Thyroid gland (tissue), 4 donors: ENCODE measurements at regions not wholly inside any gene's neighbourhood (a gene's known extent, or its start where the extent isn't known, plus 50 kb on each side); places are given as distances from the start of the nearest gene placed in this dataset.

Experiments
- DNase-seq, 2 donors: peaks; one replicate each; pipeline ENCODE4 v3.0.0-alpha.2; 2019
- H3K27ac ChIP-seq, 3 donors: fragments of 200-600 bp; sonication (generic); 1 replicate in 2 of 3; 2 replicates in 1 of 3; pipeline ENCODE4 v1.5.1; 2016 to 2019; ENCODE audit warnings: mild to moderate bottlenecking in 1 of 3, moderate library complexity in 1 of 3
- H3K27me3 ChIP-seq: fragments of 200-600 bp; sonication (generic); one replicate; pipeline ENCODE4 v1.5.1; 2019
- H3K36me3 ChIP-seq, 2 donors: fragments of 200-600 bp; sonication (generic); one replicate each; pipeline ENCODE4 v1.5.1; 2016 to 2019
- H3K4me1 ChIP-seq, 2 donors: fragments of 200-600 bp; sonication (generic); one replicate each; pipeline ENCODE4 v1.5.1; 2017 to 2019
- H3K4me3 ChIP-seq, 3 donors: fragments of 200-600 bp; sonication (generic); replicated peaks in 1 of 3; 1 replicate in 2 of 3; 2 replicates in 1 of 3; pipeline ENCODE4 v1.5.1; 2016; ENCODE audit warnings: mild to moderate bottlenecking in 1 of 3
- H3K9me3 ChIP-seq: fragments of 200-600 bp; sonication (generic); one replicate; pipeline ENCODE4 v1.5.1; 2017
- POLR2A ChIP-seq, 2 donors: fragments of 450-650 bp; IDR thresholded peaks; one replicate each; pipeline ENCODE4 v1.6.1; 2017; ENCODE audit warnings: antibody characterized with exemption in 2 of 2, mild to moderate bottlenecking in 2 of 2, moderate library complexity in 1 of 2
- WGBS, 2 donors: methylation state at CpG; one replicate each; pipeline ENCODE4 v1.1.5; 2017; 5-methylcytosine and 5-hydroxymethylcytosine counted together
- intact Hi-C: fragments of 100-400 bp; cut with DNase I; formaldehyde crosslinking; loops from one replicate; pipeline ENCODE4 v1.15.1; 2023
- TF ChIP-seq, protein P1 (sequence below), 6 experiments: fragments of 200-600 bp in 3 of 6; fragments of 450-650 bp in 3 of 6; sonication (generic) in 3 of 6; IDR thresholded peaks; one replicate each; pipeline ENCODE4 v1.5.1; 2016 to 2019; ENCODE audit warnings: antibody characterized with exemption in 6 of 6, mild to moderate bottlenecking in 2 of 6, inconsistent platforms in 1 of 6, moderate library complexity in 1 of 6

DNA sequence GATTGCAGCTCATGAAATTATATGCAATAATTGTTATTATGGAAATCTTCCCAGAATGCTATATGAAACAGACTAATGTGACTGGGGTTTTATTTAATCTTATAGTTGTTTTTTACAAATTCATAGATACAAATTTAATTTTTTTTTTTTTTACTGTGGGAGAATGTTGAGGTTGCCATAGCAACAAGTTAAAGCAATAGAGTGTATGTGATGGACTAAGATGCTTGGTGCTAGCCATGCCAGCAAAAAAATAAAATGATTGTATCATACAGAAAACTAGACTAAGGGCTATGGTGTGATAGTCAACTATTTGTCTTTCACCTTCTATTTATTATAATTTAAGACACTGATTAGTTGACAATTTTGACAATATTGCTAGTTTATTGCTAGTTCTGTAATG lies 163.2 kb upstream of the BLID start:
- DNase-seq: no peak
- H3K4me3 ChIP-seq: no peak overlapping the region
- H3K27me3 ChIP-seq: no peaks in the 10 kb centered on the region
- TF ChIP-seq, protein P1, sequence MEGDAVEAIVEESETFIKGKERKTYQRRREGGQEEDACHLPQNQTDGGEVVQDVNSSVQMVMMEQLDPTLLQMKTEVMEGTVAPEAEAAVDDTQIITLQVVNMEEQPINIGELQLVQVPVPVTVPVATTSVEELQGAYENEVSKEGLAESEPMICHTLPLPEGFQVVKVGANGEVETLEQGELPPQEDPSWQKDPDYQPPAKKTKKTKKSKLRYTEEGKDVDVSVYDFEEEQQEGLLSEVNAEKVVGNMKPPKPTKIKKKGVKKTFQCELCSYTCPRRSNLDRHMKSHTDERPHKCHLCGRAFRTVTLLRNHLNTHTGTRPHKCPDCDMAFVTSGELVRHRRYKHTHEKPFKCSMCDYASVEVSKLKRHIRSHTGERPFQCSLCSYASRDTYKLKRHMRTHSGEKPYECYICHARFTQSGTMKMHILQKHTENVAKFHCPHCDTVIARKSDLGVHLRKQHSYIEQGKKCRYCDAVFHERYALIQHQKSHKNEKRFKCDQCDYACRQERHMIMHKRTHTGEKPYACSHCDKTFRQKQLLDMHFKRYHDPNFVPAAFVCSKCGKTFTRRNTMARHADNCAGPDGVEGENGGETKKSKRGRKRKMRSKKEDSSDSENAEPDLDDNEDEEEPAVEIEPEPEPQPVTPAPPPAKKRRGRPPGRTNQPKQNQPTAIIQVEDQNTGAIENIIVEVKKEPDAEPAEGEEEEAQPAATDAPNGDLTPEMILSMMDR (IDR thresholded peaks at IDR 0.05): no peak
- no peak overlapping the region for H3K27ac ChIP-seq
- H3K4me1 ChIP-seq: peaks cover 0 to under 1% of the 10 kb centered on the region in 2 donors
- H3K36me3 ChIP-seq: no peaks in the 10 kb centered on the region
- intact Hi-C loops: no loop called here
- H3K9me3 ChIP-seq: no peaks in the 10 kb centered on the region

DNA sequence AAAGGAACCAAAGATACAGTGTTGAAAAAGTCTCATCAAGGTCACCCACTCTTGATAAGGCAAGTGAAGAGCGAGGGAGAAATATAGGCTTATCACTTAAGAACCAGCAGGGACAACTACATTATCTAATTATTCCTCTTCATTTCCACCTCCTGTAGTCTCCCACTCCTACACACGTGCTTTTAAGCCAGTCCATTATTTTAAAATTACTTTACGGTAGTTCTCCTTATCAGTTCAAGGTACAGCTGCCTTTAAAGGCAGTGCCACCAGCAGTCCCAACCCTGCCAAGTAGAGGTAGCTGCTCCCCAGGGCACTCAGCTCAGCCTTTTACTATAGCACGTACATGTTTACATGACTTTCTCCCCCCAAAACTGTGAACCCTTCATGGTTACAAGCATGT lies 161.5 kb upstream of the BLID start:
- H3K9me3 ChIP-seq: no peaks in the 10 kb centered on the region
- TF ChIP-seq, protein P1 (IDR thresholded peaks at IDR 0.05): no peak
- TF ChIP-seq POLR2A (IDR thresholded peaks at IDR 0.05): no peak

DNA sequence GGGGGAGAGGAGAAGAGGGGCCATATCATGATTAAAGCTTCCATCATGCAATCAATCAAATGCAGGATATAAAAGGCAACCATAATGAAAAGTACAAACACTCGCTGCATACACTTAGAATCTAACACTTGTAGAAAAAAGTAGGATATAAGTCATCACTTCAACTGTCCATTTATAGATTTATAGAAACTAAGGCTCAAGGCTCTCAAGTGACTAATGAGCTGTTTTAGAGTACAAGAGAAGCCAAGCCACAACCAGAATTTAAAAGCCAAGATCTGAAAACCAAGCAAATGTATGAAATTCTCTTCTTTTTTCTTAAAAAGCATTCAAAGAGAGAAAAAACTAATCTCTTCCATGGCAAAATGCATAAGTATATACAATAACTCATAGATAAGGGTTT lies 160.2 kb upstream of the BLID start:
- intact Hi-C loops: no loop called here
- DNase-seq: no peak
- peaks cover 11 to 17% of the 10 kb centered on the region in 2 donors for H3K4me1 ChIP-seq
- H3K4me3 ChIP-seq: no peak overlapping the region
- 94 to 97% methylated on average over 1 of the region's 1 CpG for WGBS, 2 donors
- no peaks in the 10 kb centered on the region for H3K36me3 ChIP-seq
- no peak overlapping the region for H3K27ac ChIP-seq
- H3K9me3 ChIP-seq: no peaks in the 10 kb centered on the region
- H3K27me3 ChIP-seq: no peaks in the 10 kb centered on the region
- TF ChIP-seq, protein P1 (IDR thresholded peaks at IDR 0.05): no peak
- no peak for TF ChIP-seq POLR2A (IDR thresholded peaks at IDR 0.05)

More for the DNA sequence above, 161.5 kb upstream of the BLID start:
- no peak for DNase-seq
- no peak overlapping the region for H3K27ac ChIP-seq
- WGBS, 2 donors: 87 to 94% methylated on average over 4 of the region's 4 CpGs
- peaks cover 8 to 13% of the 10 kb centered on the region in 2 donors for H3K4me1 ChIP-seq
- H3K36me3 ChIP-seq: no peaks in the 10 kb centered on the region
- intact Hi-C loops: no loop called here
- H3K27me3 ChIP-seq: no peaks in the 10 kb centered on the region
- H3K4me3 ChIP-seq: no peak overlapping the region

DNA sequence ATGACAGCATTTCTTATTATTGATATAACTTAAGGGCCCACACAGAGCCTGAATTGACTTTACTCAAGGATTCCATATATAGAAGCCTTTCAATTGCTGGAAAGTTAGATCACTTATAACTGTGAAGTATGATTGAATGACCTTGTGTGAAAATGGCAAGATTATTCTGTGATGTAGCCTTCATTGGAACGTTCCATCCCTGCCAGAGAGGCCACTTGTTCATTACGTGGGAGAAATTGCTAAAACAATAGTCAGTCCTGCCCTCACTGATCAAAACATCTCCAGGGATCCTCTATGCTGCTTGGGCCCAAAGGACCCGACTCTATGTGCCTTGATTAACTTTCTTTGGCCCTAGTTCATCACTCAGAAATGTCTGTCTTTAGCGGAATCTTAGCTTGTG lies 159.5 kb upstream of the BLID start:
- no peaks in the 10 kb centered on the region for H3K9me3 ChIP-seq
- H3K27ac ChIP-seq: no peak overlapping the region
- TF ChIP-seq POLR2A (IDR thresholded peaks at IDR 0.05): no peak
- TF ChIP-seq, protein P1 (IDR thresholded peaks at IDR 0.05): no peak
- peaks cover 15 to 23% of the 10 kb centered on the region in 2 donors for H3K4me1 ChIP-seq
- no peaks in the 10 kb centered on the region for H3K27me3 ChIP-seq
- no peaks in the 10 kb centered on the region for H3K36me3 ChIP-seq
- intact Hi-C loops: no loop called here
- 62 to 64% methylated on average over 4 of the region's 4 CpGs for WGBS, 2 donors
- no peak overlapping the region for H3K4me3 ChIP-seq
- no peak for DNase-seq

DNA sequence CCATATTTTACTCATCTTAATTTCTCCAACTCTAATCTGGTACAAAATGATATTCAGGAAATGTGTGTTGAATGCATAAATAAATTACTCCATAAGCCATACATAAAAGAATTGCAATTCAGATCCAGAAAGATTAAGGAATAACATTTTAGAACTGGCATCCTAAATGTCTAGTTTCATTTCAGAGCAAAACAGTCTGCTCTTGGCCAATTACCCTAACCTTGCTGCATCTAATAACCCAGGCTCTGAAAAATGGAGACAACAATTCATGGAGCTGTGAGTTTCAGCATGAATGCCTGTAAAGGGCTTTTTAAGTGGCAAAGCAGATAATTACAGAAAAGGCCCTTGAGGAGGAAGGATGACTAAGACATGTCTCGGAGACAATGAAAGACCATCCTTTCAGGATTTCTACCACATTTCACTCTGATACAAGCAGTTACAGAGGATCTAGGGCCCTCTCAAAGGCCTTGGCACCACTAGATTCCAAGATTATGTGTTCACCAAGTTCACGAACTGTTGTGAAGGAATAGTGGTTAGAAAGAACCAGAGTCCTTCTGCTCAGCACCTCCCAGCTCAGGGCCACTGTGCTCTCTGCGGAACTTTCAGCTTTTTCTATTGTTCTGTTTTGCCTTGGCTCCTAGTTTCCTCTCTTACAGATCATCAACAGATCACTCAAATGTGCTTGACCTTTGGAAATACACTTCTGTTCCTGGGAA lies 157.6 kb upstream of the BLID start:
- H3K4me1 ChIP-seq: peaks cover 15 to 26% of the 10 kb centered on the region in 2 donors
- intact Hi-C loops: no loop called here
- 79 to 91% methylated on average over 3 of the region's 3 CpGs for WGBS, 2 donors
- no peak overlapping the region for H3K4me3 ChIP-seq
- no peaks in the 10 kb centered on the region for H3K9me3 ChIP-seq
- H3K27me3 ChIP-seq: no peaks in the 10 kb centered on the region
- no peak overlapping the region for H3K27ac ChIP-seq
- TF ChIP-seq, protein P1 (IDR thresholded peaks at IDR 0.05): no peak
- no peak for TF ChIP-seq POLR2A (IDR thresholded peaks at IDR 0.05)
- DNase-seq: no peak
- H3K36me3 ChIP-seq: no peaks in the 10 kb centered on the region
